Stimulated activated naive CD8-positive, alpha-beta T cell treated with anti-CD3 and anti-CD28 coated beads, Interleukin-15, Interleukin-2, amounts not matched to agents 100 U/mL and 50 U/mL, for 24 hours (primary cell): ENCODE measurements at regions not wholly inside any gene's neighbourhood (a gene's known extent, or its start where the extent isn't known, plus 50 kb on each side); places are given as distances from the start of the nearest gene placed in this dataset.
"Not testable (repeated sequence)": the region's sequence is repeated elsewhere in the genome, so short reads cannot be mapped to it uniquely, and the experiment has no call there.

Experiments used
- ATAC-seq: fragments of 150-1000 bp; cut with Tn5 transposase; one replicate; pipeline ENCODE4 v1.10.0; 2021
- DNase-seq: peaks from one replicate; pipeline ENCODE4 v3.0.0; 2021

- ATAC-seq = no peak
- no peak for DNase-seq
Measured at GRCh38 chr3:20822251-20822650, 636.2 kb upstream of the SGO1 start.

GRCh38 chr3:20820872-20821271, 634.9 kb upstream of the SGO1 start:
- ATAC-seq = not testable (repeated sequence)

GRCh38 chr3:20811631-20812030, 625.6 kb upstream of the SGO1 start:
- DNase-seq (no peak), ATAC-seq (no peak)

More at GRCh38 chr3:20820872-20821271, 634.9 kb upstream of the SGO1 start:
- not testable (repeated sequence) for DNase-seq

GRCh38 chr3:20811006-20811405, 625.0 kb upstream of the SGO1 start:
- DNase-seq (no peak), ATAC-seq (no peak)

- ATAC-seq (no peak), DNase-seq (no peak)
Measured at GRCh38 chr3:20810555-20810954, 624.5 kb upstream of the SGO1 start.

GRCh38 chr3:20809356-20809755, 623.4 kb upstream of the SGO1 start:
- DNase-seq = no peak
- no peak for ATAC-seq

GRCh38 chr3:20808864-20809263, 622.9 kb upstream of the SGO1 start:
- ATAC-seq = no peak
- no peak for DNase-seq

GRCh38 chr3:20798666-20799065, 612.7 kb upstream of the SGO1 start:
- ATAC-seq (no peak), DNase-seq (no peak)

- ATAC-seq (no peak), DNase-seq (no peak)
Measured at GRCh38 chr3:20787005-20787404, 601.0 kb upstream of the SGO1 start.

GRCh38 chr3:20776692-20777091, 590.7 kb upstream of the SGO1 start:
- DNase-seq (no peak), ATAC-seq (no peak)

- DNase-seq (no peak), ATAC-seq (no peak)
Measured at GRCh38 chr3:20776286-20776685, 590.3 kb upstream of the SGO1 start.

GRCh38 chr3:20773320-20773984, 587.4 kb upstream of the SGO1 start:
- no peak for ATAC-seq
- no peak for DNase-seq

GRCh38 chr3:20772869-20773268, 586.9 kb upstream of the SGO1 start:
- ATAC-seq (no peak), DNase-seq (no peak)

- ATAC-seq = no peak
- no peak for DNase-seq
Measured at GRCh38 chr3:20769430-20769829, 583.4 kb upstream of the SGO1 start.

GRCh38 chr3:20760981-20761380, 575.0 kb upstream of the SGO1 start:
- no peak for ATAC-seq
- DNase-seq = no peak

GRCh38 chr3:20752416-20752815, 566.4 kb upstream of the SGO1 start:
- DNase-seq (no peak), ATAC-seq (no peak)

GRCh38 chr3:20751296-20751695, 565.3 kb upstream of the SGO1 start:
- ATAC-seq = no peak
- DNase-seq = no peak

- ATAC-seq = no peak
Measured at GRCh38 chr3:20747741-20748140, 561.7 kb upstream of the SGO1 start.

GRCh38 chr3:20743553-20744321, 557.7 kb upstream of the SGO1 start:
- DNase-seq (no peak), ATAC-seq (no peak)

More at GRCh38 chr3:20747741-20748140, 561.7 kb upstream of the SGO1 start:
- no peak for DNase-seq

- no peak for ATAC-seq
- DNase-seq = no peak
Measured at GRCh38 chr3:20742903-20743552, 557.0 kb upstream of the SGO1 start.

GRCh38 chr3:20741381-20741780, 555.4 kb upstream of the SGO1 start:
- no peak for ATAC-seq

GRCh38 chr3:20739814-20740213, 553.8 kb upstream of the SGO1 start:
- ATAC-seq (no peak), DNase-seq (no peak)

More at GRCh38 chr3:20741381-20741780, 555.4 kb upstream of the SGO1 start:
- DNase-seq = no peak

GRCh38 chr3:20736287-20736852, 550.4 kb upstream of the SGO1 start:
- DNase-seq (no peak), ATAC-seq (no peak)
